ENCODE measurements at regions not wholly inside any gene's neighbourhood (a gene's known extent, or its start where the extent isn't known, plus 50 kb on each side); places are given as distances from the start of the nearest gene placed in this dataset.

DNA sequence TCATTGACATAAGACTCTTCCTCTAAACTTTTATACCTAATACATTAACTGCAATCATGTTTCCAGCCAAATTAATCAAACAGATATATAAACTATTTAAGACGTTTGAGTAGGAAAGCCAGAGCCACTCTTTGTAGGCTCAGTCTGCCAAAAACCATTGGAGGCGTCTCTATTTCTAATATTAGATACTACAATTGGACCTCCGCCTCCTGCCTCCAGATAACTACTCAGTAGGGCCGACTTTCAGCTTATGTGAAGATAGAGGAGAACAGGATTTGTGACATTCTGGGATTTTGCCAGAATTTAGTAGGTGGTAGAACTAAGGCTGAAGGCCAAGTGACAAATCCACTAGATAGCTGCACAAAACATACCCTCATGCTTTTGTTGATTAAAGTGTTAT lies 463.0 kb downstream of the CETN3 start:
- TF ChIP-seq, protein P1, sequence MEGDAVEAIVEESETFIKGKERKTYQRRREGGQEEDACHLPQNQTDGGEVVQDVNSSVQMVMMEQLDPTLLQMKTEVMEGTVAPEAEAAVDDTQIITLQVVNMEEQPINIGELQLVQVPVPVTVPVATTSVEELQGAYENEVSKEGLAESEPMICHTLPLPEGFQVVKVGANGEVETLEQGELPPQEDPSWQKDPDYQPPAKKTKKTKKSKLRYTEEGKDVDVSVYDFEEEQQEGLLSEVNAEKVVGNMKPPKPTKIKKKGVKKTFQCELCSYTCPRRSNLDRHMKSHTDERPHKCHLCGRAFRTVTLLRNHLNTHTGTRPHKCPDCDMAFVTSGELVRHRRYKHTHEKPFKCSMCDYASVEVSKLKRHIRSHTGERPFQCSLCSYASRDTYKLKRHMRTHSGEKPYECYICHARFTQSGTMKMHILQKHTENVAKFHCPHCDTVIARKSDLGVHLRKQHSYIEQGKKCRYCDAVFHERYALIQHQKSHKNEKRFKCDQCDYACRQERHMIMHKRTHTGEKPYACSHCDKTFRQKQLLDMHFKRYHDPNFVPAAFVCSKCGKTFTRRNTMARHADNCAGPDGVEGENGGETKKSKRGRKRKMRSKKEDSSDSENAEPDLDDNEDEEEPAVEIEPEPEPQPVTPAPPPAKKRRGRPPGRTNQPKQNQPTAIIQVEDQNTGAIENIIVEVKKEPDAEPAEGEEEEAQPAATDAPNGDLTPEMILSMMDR (conservative IDR thresholded peaks at IDR 0.05; ENCODE audit: low read length), result no peak
- no peak for TF ChIP-seq EZH2phosphoT487 (IDR thresholded peaks at IDR 0.05; ENCODE audit: borderline replicate concordance, low read depth, low read length)

All from OCI-LY7 (cell line).